ENCODE measurements at regions not wholly inside any gene's neighbourhood (a gene's known extent, or its start where the extent isn't known, plus 50 kb on each side); places are given as distances from the start of the nearest gene placed in this dataset.
"Not testable (repeated sequence)": the region's sequence is repeated elsewhere in the genome, so short reads cannot be mapped to it uniquely, and the experiment has no call there.

DNA sequence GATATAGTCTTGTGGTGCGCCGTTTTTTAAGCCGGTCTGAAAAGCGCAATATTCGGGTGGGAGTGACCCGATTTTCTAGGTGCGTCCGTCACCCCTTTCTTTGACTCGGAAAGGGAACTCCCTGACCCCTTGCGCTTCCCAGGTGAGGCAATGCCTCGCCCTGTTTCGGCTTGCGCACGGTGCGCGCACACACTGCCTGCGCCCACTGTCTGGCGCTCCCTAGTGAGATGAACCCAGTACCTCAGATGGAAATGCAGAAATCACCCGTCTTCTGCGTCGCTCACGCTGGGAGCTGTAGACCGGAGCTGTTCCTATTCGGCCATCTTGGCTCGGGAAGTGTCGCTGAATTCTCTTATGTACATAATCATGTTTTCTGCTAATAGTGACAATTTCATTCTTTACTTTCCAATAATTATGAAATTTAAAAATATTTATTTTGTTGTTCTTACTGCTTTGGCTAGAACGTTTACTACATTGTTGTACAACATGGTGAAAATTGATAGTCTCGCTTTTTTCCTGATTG is 61.2 kb upstream of the MINDY3 start:
- DNase-seq: not testable (repeated sequence)

GRCh38 chr10:15931376-15931775 is 71.1 kb upstream of the MINDY3 start:
- no peak for DNase-seq

- DNase-seq: not testable (repeated sequence)
Observed at GRCh38 chr10:15939543-15939942, 79.2 kb upstream of the MINDY3 start.

DNA sequence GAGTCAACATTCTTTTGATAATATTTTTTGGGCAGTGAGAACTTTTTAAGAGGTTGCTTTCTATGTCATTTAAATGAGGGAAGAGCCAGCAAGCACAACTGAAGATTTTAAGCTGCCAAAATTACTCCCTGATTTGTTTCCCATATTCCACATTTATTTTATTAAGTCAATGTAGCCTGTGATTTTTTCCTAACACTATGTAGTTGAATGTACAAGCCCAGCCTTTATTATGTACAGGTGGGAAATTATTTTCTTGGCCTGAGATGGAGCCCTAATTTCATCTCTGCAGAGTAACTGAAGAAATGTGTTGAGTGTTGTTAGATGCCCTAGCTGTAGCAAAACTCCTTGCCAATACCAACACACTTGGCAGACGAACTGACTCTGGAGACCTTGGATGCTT is 83.1 kb upstream of the MINDY3 start:
- DNase-seq: no peak

- DNase-seq: no peak
Observed at GRCh38 chr10:15954188-15954587, 93.9 kb upstream of the MINDY3 start.

DNA sequence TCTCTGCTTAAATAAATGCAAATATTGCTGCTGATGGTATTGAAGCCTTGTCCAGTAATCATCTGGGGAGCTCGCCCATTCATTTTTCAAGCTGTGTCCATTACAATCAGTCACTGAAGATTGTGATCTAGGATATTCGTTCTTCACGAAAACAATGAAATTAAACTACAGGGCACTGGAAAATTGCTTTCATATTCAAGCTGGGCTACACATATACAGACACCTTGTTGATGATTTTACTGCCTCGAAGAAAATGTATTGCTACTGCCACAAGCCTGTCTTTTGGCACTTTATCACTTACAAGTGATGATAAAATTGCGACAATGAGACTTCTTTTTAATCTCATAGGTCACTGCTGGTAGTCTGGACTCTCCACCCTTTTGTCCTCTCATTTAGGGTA is 100.0 kb upstream of the MINDY3 start:
- no peak for DNase-seq

DNA sequence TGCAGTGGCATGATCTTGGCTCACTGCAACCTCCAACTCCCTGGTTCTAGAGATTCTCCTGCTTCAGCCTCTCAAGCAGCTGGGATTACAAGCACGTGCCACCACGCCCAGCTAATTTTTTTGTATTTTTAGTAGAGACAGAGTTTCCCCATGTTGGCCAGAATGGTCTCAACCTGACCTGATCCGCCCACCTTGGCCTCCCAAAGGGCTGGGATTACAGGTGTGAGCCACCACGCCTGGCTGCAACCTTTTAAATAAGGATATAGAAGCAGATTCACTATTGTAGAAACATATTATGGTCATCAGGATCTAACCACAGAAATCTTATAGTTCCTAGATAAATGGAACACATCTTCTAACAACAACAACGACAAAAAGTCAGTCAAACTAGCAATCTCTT is 112.4 kb upstream of the MINDY3 start:
- DNase-seq: not testable (repeated sequence)

- no peak for DNase-seq
Observed at GRCh38 chr10:15985690-15986089, 125.4 kb upstream of the MINDY3 start.

DNA sequence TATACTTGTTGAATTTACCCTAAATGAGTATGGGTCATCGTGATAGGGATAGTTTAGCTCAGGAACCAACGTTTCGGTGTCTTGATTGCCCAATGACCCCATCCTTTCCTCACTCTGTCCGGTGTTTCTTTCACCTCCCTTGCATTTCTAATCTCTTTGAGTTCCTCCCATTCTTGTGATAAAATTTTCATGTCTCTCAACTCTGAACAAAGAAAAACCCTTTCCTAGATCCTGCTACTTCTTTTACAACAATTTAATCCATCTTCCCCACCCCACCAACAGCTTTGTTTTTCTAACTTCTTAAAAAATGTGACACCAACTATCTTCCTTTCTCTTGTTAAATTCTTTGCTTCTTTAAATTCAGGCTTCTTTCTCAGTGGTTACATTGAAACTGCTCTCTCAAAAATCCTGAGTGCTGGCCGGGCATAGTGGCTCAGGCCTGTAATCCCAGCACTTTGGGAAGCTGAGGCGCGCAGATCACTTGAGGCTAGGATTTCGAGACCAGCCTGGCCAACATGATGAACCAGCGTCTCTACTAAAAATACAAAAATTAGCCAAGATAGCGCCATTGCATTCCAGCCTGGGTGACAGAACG is 130.3 kb upstream of the MINDY3 start:
- DNase-seq: no peak

DNA sequence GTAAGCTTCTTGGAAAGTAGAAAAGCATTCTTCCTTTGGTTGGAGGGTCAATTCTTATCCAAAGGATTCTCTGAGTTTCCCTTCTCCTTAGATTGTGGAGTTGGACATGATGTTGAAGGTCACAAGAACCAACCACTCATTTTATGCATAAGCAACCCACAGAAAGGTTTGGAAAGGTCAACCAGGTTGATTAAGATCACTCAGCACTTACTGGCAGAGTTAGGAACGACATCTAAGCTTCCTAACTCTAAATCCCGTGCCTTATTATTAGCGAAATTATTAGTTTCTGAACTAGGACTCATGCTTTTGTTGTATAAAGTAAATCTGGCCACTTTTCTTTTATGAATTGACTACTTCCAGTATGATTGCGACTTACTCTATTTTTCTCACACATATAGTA is 137.0 kb upstream of the MINDY3 start:
- no peak for DNase-seq

DNA sequence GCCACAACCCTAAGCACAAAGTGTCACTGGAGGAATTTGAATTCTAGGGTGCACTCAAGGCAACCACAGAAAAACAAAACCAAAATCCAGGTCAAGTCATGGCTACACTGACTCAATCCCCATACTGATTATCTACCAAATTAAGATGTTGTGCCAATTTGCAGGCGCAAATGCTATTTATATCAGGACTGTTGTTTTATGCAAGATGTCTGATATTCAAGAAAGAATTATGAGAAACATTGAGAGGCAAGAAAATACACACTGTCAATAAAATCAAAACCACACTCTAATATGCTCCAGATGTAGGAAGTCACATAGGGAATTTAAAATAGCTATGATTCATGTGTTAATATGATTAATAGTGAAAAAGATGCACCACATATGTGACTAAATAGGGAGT is 141.3 kb upstream of the MINDY3 start:
- DNase-seq: no peak

DNA sequence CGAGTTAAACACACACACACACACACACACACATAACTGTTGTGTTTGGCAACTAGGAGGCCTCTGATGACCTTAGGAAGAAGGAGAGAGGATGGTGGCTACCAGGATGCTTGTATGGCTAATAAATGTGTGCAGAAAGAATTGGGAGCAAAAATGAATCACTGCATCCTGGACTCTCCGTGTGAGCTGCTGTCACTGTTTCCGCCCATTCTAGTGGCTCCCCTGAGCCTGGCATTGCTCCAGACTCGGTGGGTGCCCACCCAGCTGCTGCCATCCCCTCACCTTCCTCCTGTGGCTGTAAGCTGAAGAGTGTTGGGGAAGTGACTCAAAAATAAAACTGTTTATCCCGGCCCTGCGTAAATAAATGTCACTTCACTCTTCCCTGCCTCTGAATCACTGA is 149.5 kb upstream of the MINDY3 start:
- DNase-seq: no peak

GRCh38 chr10:16011548-16011947 is 151.2 kb upstream of the MINDY3 start:
- DNase-seq: no peak

- no peak for DNase-seq
Observed at GRCh38 chr10:16014469-16014868, 154.2 kb upstream of the MINDY3 start.

DNA sequence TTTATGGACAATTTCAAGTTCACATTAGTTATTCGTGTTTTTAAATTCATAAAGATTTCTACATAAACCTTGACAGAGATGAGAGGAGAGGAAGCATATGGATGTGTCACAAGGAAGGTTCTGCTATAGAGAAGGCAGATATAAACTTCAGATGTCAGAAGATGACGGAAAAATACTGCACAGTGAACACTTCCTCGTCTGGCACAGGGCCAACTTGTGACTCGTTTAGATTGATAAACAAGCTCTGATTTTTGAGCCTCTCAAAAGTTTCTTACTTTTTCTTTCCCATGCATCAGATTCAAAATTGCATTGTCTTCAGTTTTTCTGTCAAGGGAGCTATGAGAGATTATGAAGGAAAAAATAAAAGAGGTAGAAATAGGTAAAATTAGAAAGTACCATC is 156.4 kb upstream of the MINDY3 start:
- DNase-seq: no peak

DNA sequence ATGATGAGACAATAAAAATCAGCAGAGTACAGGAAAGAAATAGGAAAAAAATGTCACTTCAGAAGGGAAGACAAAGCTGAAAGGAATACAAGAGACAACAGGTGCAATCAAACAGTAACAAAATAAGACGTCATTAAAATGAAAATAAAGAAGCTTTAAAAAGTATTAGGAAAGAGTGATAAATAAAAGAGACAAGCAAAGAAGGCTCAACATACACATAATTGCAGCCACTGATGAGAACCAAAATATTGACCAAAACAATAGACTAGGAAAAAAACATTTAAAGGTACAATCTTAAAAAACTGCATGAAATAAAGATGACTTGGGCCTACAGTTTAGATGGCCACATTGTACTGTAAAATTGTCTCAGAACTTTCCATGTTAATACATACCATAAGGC is 160.5 kb upstream of the MINDY3 start:
- DNase-seq: no peak

DNA sequence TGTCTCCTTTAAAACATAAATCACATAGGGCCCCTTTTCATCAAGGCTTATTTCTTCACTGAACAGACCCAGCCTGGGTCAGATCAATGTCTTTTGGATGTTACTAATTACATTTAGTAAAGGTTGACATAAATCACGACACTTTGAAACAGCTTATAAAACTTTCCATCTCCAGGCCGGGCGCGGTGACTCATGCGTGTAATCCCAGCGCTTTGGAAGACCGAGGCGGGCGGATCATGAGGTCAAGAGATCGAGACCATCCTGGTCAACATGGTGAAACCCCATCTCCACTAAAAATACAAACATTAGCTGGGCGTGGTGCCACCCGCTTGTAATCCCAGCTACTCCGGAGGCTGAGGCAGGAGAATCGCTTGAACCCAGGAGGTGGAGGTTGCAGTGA is 166.5 kb upstream of the MINDY3 start:
- not testable (repeated sequence) for DNase-seq

DNA sequence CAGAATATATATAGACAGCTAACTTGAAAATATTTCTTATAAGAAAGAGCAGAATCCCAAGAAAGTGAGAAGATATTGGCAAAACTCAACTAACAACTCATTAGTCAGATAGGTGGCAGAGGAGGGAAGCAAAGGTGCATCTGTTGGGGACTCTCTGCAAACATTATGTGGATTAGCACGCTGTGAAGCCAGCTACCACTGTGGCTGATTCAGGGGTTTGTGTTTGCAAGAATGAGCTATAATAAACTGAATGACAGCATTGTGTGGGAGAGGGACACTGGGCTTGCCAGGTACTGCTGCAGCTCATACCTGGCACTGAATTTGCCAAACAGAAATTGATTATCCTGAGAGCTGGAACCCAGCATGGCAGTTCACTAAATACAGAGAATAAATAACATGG is 170.3 kb upstream of the MINDY3 start:
- no peak for DNase-seq

DNA sequence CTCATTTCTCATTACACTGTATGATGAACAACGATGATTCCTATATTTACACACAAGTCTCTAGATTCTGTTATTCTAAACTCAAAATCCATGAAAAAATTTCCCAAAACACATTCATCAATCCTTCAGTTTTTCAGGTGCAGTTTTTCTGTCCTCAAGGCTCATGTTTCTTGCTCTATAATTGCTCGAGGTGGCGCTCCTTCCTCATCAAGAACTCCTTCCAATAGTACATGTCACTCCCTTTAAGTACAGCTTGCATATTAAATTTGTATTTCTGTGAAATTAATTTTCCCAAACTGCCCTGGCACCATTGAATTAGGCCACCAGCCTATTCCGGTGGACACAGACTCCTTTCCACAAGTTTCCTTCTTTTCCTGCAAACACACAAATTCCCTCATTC is 188.7 kb upstream of the MINDY3 start:
- no peak for DNase-seq

DNA sequence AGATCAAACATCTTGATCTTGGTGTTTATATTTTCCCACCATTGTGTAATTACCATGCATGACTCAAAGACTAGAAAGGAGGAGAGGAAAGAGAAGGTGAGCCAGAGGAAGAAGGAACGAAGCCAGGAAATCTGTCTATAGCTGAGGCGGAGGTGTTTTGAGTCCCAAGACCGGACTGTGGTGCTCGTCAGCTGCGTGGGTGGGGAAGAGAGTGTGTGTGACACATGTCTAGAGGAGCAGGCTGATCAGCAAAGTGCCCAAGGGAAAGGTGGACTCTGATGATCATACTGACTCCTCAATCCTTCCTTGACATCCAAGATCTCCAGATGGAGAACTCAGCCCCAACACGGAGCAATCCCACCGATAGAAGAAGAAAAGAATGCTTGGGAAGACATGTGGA is 189.5 kb upstream of the MINDY3 start:
- DNase-seq: no peak

DNA sequence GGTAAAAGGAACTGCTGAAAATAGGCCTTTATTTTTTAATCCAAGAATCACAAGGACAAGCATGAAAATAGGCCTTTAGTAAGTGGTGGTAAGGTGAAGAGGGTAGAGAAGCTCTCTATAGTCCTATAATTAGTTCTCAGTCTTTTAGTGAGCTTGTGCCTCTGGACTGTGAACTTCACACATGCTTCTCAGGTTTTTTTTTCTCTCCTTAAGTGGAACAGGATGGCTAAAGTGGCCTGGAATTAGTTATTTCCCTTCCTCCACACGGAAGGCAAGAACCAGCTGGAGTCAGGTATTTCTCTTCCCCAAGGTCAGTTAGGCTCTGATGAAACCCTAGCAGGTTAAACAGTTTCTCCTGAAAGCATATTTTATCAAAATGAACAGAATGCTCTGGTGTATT is 203.0 kb upstream of the MINDY3 start:
- DNase-seq: no peak

- DNase-seq: not testable (repeated sequence)
Observed at GRCh38 chr10:16083551-16083950, 223.2 kb upstream of the MINDY3 start.

DNA sequence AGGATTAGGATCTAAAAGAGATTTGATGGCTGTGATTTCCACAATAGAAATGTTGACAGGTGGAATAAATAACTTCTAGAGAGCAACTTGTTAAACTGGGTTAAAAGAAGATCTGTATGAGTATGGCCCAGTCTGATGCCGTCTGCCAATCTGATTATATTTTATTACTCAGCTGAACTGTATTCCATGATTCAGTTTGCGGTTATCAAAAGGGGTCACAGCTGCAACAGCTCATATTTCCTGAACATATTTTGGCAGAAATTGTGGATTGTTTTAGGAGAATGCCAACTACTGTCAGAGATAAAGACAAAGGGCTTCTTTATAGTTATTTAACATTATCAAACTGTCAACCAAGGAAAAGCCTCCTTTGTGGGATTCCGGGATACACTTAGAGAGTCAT is 244.8 kb upstream of the MINDY3 start:
- DNase-seq: no peak

- DNase-seq: peak; percentile 8
Observed at GRCh38 chr10:16116404-16117304, 256.3 kb upstream of the MINDY3 start.
